Panc1 (cell line): ENCODE measurements at regions not wholly inside any gene's neighbourhood (a gene's known extent, or its start where the extent isn't known, plus 50 kb on each side); places are given as distances from the start of the nearest gene placed in this dataset.

Experiments
- ATAC-seq: fragments of 200-7000 bp; cut with Tn5 transposase; 2 replicates; pipeline ENCODE4 v1.9.1; 2020; ENCODE audit warnings: mild to moderate bottlenecking, moderate library complexity
- BruUV-seq: library from RNA; stranded (reverse); fragments of 400-500 nt; replicated peaks from 2 replicates; lab custom pipeline; 2021; lab: Mats Ljungman, UMichigan
- CTCF ChIA-PET: fragments of 300-600 bp; sonication (Branson Sonifier 250); formaldehyde crosslinking; loops from one replicate; lab custom pipeline; 2022; ENCODE audit warnings: antibody characterized with exemption; lab: Charles Lee
- POLR2A ChIA-PET: fragments of 300-600 bp; sonication (Branson Sonifier 250); formaldehyde crosslinking; loops from one replicate; lab custom pipeline; 2022; ENCODE audit warnings: antibody characterized with exemption; lab: Charles Lee
- DNase-seq: peaks from one replicate; pipeline ENCODE4 v3.0.0-alpha.2; 2010; ENCODE audit warnings: low read depth, low spot score
- H3K27ac ChIP-seq: 2 replicates; pipeline ENCODE4 v1.5.1; 2011; ENCODE audit warnings: mild to moderate bottlenecking, low read length, inconsistent platforms
- H3K27me3 ChIP-seq: fragments of 200-500 bp; sonication (Bioruptor generic); 2 replicates; pipeline ENCODE4 v1.6.0; 2014; ENCODE audit warnings: low read length, inconsistent platforms; ENCODE audit not compliant: control insufficient read depth, insufficient read depth
- H3K36me3 ChIP-seq: fragments of 200-500 bp; sonication (Bioruptor generic); 2 replicates; pipeline ENCODE4 v1.5.1; 2014; ENCODE audit warnings: inconsistent platforms, mild to moderate bottlenecking, low read length, moderate library complexity; ENCODE audit not compliant: control insufficient read depth, insufficient read depth
- H3K4me1 ChIP-seq: 2 replicates; pipeline ENCODE4 v1.5.1; 2011; ENCODE audit warnings: inconsistent platforms, mild to moderate bottlenecking, low read length, moderate library complexity; ENCODE audit not compliant: control insufficient read depth, insufficient read depth
- H3K4me3 ChIP-seq, 2 experiments: 2 replicates each; pipeline ENCODE4 v1.5.1; 2011 to 2012; ENCODE audit warnings: low read depth in 2 of 2, low read length in 2 of 2, mild to moderate bottlenecking in 2 of 2, inconsistent platforms in 1 of 2, moderate library complexity in 1 of 2
- H3K9me3 ChIP-seq: fragments of 200-500 bp; sonication (Bioruptor generic); 2 replicates; pipeline ENCODE4 v1.5.1; 2014; ENCODE audit warnings: low read depth, mild to moderate bottlenecking, inconsistent platforms, low read length, moderate library complexity; ENCODE audit not compliant: control insufficient read depth, insufficient read depth
- CTCF ChIP-seq: fragments of 450-650 bp; IDR thresholded peaks from 2 replicates; pipeline ENCODE4 v1.5.1; 2017; ENCODE audit warnings: mild to moderate bottlenecking
- POLR2AphosphoS5 ChIP-seq: IDR thresholded peaks from 2 replicates; pipeline ENCODE4 v1.6.1; 2012; ENCODE audit warnings: mild to moderate bottlenecking, low read depth, low read length, moderate library complexity
- REST ChIP-seq, 2 experiments: IDR thresholded peaks; 2 replicates each; pipeline ENCODE4 v1.6.1; 2011 to 2012; ENCODE audit warnings: low read depth in 2 of 2, control low read depth in 1 of 2, low read length in 1 of 2, mild to moderate bottlenecking in 1 of 2, moderate library complexity in 1 of 2; ENCODE audit not compliant: insufficient read depth in 1 of 2
- SIN3A ChIP-seq: IDR thresholded peaks from 2 replicates; pipeline ENCODE4 v1.6.1; 2012; ENCODE audit warnings: low read depth, mild to moderate bottlenecking, low read length, moderate library complexity, borderline replicate concordance; ENCODE audit not compliant: insufficient read depth
- TCF7L2 ChIP-seq: IDR thresholded peaks from 2 replicates; pipeline ENCODE4 v1.6.1; 2011; ENCODE audit warnings: mild to moderate bottlenecking, low read depth, low read length, inconsistent platforms
- in situ Hi-C: cut with HindIII; loops from 2 replicates; pipeline ENCODE4 v1.10.0; 2016; ENCODE audit warnings: low sequenced_read_pairs, low pct_unique_long_range_greater_than_20kb
- intact Hi-C: fragments of 100-400 bp; cut with micrococcal nuclease; formaldehyde crosslinking; loops from one replicate; pipeline ENCODE4 v1.10.0; 2022; ENCODE audit not compliant: unreplicated experiment

GRCh38 chr12:46892887-46893286 is 67.1 kb upstream of the SLC38A4 start:
- Histone ChIP-seq H3K4me3 (no peak overlapping the region), H3K27me3 (no peaks in the 10 kb centered on the region), H3K4me1 (no peaks in the 10 kb centered on the region), H3K36me3 (no peaks in the 10 kb centered on the region), H3K9me3 (no peaks in the 10 kb centered on the region), H3K27ac (no peak overlapping the region)
- in situ Hi-C loops (no loop called here), intact Hi-C loops (no loop called here)
- DNase-seq (no peak), ATAC-seq (no peak)
- CTCF ChIA-PET: no interaction called here
- no TSS peak for BruUV-seq
- POLR2A ChIA-PET: no interaction called here
- no peak for TF ChIP-seq POLR2AphosphoS5

- Histone ChIP-seq H3K27ac (no peak overlapping the region), H3K36me3 (no peaks in the 10 kb centered on the region), H3K27me3 (no peaks in the 10 kb centered on the region), H3K9me3 (no peaks in the 10 kb centered on the region), H3K4me1 (no peaks in the 10 kb centered on the region), H3K4me3 (no peak overlapping the region)
- no peak for ATAC-seq
- no peak for DNase-seq
- POLR2A ChIA-PET: no interaction called here
- intact Hi-C loops: no loop called here
- CTCF ChIA-PET: no interaction called here
- no TSS peak for BruUV-seq
- in situ Hi-C loops: no loop called here
- TF ChIP-seq TCF7L2 (no peak), POLR2AphosphoS5 (no peak), SIN3A (no peak), REST (IDR thresholded peaks at IDR 0.05; ENCODE audit: insufficient read depth in 1 of 2, low read depth in 2 of 2, low read length in 1 of 2) (no peak), CTCF (no peak)
These were observed 67.6 kb upstream of the SLC38A4 start for GRCh38 chr12:46893434-46893833.

GRCh38 chr12:46895726-46896125 is 69.9 kb upstream of the SLC38A4 start:
- Histone ChIP-seq H3K27me3 (no peaks in the 10 kb centered on the region), H3K4me1 (no peaks in the 10 kb centered on the region), H3K4me3 (no peak overlapping the region), H3K27ac (no peak overlapping the region), H3K36me3 (no peaks in the 10 kb centered on the region), H3K9me3 (no peaks in the 10 kb centered on the region)
- intact Hi-C loops (no loop called here), in situ Hi-C loops (no loop called here)
- ATAC-seq (no peak), DNase-seq (no peak)
- POLR2A ChIA-PET: no interaction called here
- CTCF ChIA-PET: no interaction called here
- no TSS peak for BruUV-seq
- TF ChIP-seq REST (IDR thresholded peaks at IDR 0.05; ENCODE audit: insufficient read depth in 1 of 2, low read depth in 2 of 2, low read length in 1 of 2): no peak
- no peak for TF ChIP-seq POLR2AphosphoS5
- TF ChIP-seq TCF7L2: no peak
- TF ChIP-seq CTCF: no peak
- no peak for TF ChIP-seq SIN3A
